Heart left ventricle (tissue), 16 donors: ENCODE measurements at regions not wholly inside any gene's neighbourhood (a gene's known extent, or its start where the extent isn't known, plus 50 kb on each side); places are given as distances from the start of the nearest gene placed in this dataset.

ENCODE experiments used
- ATAC-seq, 4 donors: fragments of 200-7000 bp; cut with Tn5 transposase; one replicate each; pipeline ENCODE4 v1.9.1; 2020 to 2022; ENCODE audit warnings: moderate library complexity in 4 of 4, mild to moderate bottlenecking in 3 of 4, moderate number of reproducible peaks in 1 of 4
- DNase-seq, 5 donors: peaks; one replicate each; pipeline ENCODE4 v3.0.0-alpha.2; 2020
- H3K27ac ChIP-seq, 12 donors: fragments of 200-600 bp; sonication (generic) in 4 of 12; one replicate each; pipeline versions ENCODE4 v1.5.0 to v1.8.0; 2016 to 2022; ENCODE audit warnings: mild to moderate bottlenecking in 2 of 12
- H3K27me3 ChIP-seq, 9 donors: fragments of 200-600 bp; sonication (generic) in 2 of 9; one replicate each; pipeline versions ENCODE4 v1.5.1 to v1.8.0; 2016 to 2022; ENCODE audit warnings: mild to moderate bottlenecking in 3 of 9
- H3K36me3 ChIP-seq, 9 donors: fragments of 200-600 bp; sonication (generic) in 2 of 9; one replicate each; pipeline versions ENCODE4 v1.5.0 to v1.8.0; 2018 to 2022; ENCODE audit warnings: mild to moderate bottlenecking in 2 of 9
- H3K4me1 ChIP-seq, 12 donors: fragments of 200-600 bp; sonication (generic) in 4 of 12; one replicate each; pipeline versions ENCODE4 v1.5.0 to v1.8.0; 2016 to 2022; ENCODE audit warnings: mild to moderate bottlenecking in 3 of 12
- H3K4me3 ChIP-seq, 12 donors: fragments of 200-600 bp; sonication (generic) in 4 of 12; one replicate each; pipeline versions ENCODE4 v1.5.0 to v1.8.0; 2017 to 2022; ENCODE audit warnings: mild to moderate bottlenecking in 9 of 12, moderate library complexity in 4 of 12
- H3K9me3 ChIP-seq, 12 donors: fragments of 200-600 bp; sonication (generic) in 4 of 12; one replicate each; pipeline versions ENCODE4 v1.5.0 to v1.8.0; 2016 to 2022; ENCODE audit warnings: mild to moderate bottlenecking in 1 of 12
- CTCF ChIP-seq, 12 donors: fragments of 200-600 bp; sonication (generic) in 4 of 12; IDR thresholded peaks; one replicate each; pipeline versions ENCODE4 v1.5.0 to v1.8.0; 2018 to 2022; ENCODE audit warnings: antibody characterized with exemption in 12 of 12, mild to moderate bottlenecking in 5 of 12
- POLR2A ChIP-seq, 2 donors: fragments of 450-650 bp; IDR thresholded peaks; one replicate each; pipeline ENCODE4 v1.6.1; 2017; ENCODE audit warnings: antibody characterized with exemption in 2 of 2, mild to moderate bottlenecking in 2 of 2, moderate library complexity in 2 of 2
- WGBS, 4 donors: extraction: QIAGEN DNeasy Blood & Tissue Kit in 2 of 4; methylation state at CpG; one replicate each; pipeline versions ENCODE4 v1.1.5 to v1.1.7; 2013 to 2018; 5-methylcytosine and 5-hydroxymethylcytosine counted together
- intact Hi-C, 10 donors: fragments of 100-400 bp; cut with DNase I; formaldehyde crosslinking; loops; one replicate each; pipeline versions ENCODE4 v1.11.1 to v1.14.2; 2022
- donor health status: ischemic (EF 13 %, LVEDD 7.1; RV severe dilation, severe dysfunction).
- donor health status: healthy with polysubstance abuse.
- donor health status: DM: no; HTN: yes; CAD: no.
- donor health status: DM: no; HTN: no; CAD: no.
- donor health status: ischemic (EF 25% LVEDD 6.9; RV normal size, moderate dysfunction).
- donor health status: ischemic (EF 25% LVEDD 5.7; RV mildly dilated, moderate dysfunction).
- donor health status: healthy.
- donor health status: DM: yes; HTN: yes; CAD: no.
- donor health status: ischemic (EF 35%, LVEDD 5.7; RV mildly dilated, moderate dysfunction).
- donor health status: nonischemic (EF 11% LVEDD 7.7; RV severe dilation, severe dysfunction).
- donor health status: DM: yes; HTN: yes; CAD: no.
- donor health status: PGD.
- donor health status: ischemic (EF 29% LVEDD 5.4; RV normal size, mild dysfunction).
- donor health status: nonischemic (EF 23%, LVEDD 6.1; RV moderate dilation, normal function).

DNA sequence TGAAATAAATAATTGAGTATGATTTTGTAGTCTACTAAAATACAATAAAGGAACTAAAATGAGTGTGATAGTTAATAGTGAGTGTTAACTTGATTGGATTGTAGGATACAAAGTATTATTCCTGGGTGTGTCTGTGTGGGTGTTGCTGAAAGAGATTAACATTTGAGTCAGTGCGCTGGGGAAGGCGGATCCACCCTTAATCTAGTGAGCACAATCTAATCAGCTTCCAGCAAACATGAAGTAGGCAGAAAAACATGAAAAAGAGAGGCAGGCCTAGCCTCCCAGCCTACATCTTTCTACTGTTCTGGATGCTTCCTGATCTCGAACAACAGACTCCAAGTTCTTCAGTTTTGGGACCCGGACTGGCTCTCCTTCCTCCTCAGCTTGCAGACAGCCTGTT lies 1716.6 kb downstream of the MRPL39 start:
- Histone ChIP-seq H3K4me3 (no peak overlapping the region), H3K27ac (no peak overlapping the region), H3K4me1 (no peaks in the 10 kb centered on the region), H3K36me3 (no peaks in the 10 kb centered on the region), H3K9me3 (no peaks in the 10 kb centered on the region), H3K27me3 (no peaks in the 10 kb centered on the region)
- TF ChIP-seq CTCF (IDR thresholded peaks at IDR 0.05) (no peak), POLR2A (IDR thresholded peaks at IDR 0.05) (no peak)
- DNase-seq = no peak
- intact Hi-C loops = no loop called here
- 65 to 82% (median 75%) methylated on average over 4 of the region's 4 CpGs for WGBS, 4 donors
- ATAC-seq = no peak

DNA sequence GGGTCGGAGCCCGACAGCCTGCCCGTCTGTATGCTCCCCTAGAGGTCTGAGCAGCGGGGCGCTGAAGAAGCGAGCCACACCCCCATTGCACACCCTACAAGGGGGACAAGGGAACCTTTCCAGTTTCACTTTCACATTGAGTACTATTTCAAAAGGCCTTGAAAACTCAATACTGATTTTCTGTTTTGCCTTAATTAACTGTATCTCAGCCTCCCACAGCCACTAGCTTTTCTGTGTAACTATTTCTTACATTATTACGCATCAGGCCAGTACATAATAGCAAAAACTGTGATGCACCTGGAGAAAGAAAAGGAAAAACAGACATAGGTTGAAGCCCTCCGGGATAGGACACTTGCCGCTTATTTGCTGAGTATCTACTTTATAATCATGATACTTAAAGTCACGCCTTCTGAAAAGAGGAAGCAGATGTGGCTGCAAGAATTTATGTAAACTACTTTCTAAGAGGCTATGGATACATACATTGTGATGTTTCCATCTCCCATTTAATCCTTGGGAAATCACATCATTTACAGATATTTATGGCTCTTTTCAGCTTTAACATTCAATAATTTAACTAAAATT lies 1719.5 kb downstream of the MRPL39 start:
- WGBS, 4 donors = 80 to 87% (median 83%) methylated on average over 10 of the region's 10 CpGs
- Histone ChIP-seq H3K27me3 (no peaks in the 10 kb centered on the region), H3K4me1 (no peaks in the 10 kb centered on the region)

DNA sequence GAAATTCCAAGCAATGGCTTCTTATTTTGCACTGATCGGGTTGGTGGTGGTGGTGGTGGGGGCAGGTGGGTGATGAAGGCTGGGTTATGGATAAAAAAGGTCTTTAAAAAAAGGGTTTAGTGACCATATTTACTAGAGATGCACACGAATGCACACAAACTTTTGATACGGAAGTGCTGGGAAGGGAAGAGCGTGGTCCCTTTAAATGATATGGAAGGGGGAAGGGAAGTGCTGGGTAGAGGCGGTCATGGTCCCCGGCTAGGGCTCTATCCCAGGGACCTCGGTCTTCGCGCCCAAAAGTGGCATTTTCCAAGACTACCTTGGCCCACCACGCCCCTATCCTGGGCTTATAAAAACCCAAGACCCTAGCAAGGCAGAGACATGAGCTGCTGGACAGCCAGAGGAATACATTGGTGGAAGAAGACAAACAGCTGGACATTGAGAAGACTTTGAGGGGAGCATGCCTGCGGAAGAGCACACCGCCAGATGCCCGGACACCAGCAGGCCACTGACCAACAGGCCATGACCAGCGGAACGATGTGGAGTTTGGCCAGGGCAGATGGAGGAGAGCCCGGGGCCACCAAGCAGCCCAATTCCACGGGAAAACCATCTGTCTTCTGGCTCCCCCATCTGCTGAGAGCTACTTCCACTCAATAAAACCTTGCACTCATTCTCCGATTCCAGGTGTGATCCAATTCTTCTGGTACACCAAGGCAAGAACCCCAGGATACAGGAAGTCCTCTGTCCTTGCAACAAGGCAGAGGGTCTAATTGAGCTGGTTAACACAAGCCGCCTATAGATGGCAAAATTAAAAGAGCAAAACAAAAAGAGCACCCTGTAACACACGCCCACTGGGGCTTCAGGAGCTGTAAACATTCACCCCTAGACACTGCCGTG lies 1720.2 kb downstream of the MRPL39 start:
- H3K4me1 ChIP-seq = no peaks in the 10 kb centered on the region
- TF ChIP-seq CTCF (IDR thresholded peaks at IDR 0.05) = no peak
- TF ChIP-seq POLR2A (IDR thresholded peaks at IDR 0.05) = no peak
- WGBS, 4 donors = 81 to 87% (median 84%) methylated on average over 21 of the region's 21 CpGs
- intact Hi-C loops = no loop called here
- DNase-seq = no peak
- H3K9me3 ChIP-seq = no peaks in the 10 kb centered on the region
- no peak overlapping the region for H3K27ac ChIP-seq
- H3K27me3 ChIP-seq = no peaks in the 10 kb centered on the region
- peak overlapping the region in 1 of 12 donors; percentile 37 for H3K4me3 ChIP-seq
- H3K36me3 ChIP-seq = no peaks in the 10 kb centered on the region
- no peak for ATAC-seq

More for the DNA sequence above, 1719.5 kb downstream of the MRPL39 start:
- Histone ChIP-seq H3K36me3 (no peaks in the 10 kb centered on the region), H3K4me3 (peak overlapping the region in 1 of 12 donors; percentile 37), H3K9me3 (no peaks in the 10 kb centered on the region), H3K27ac (no peak overlapping the region)
- intact Hi-C loops = no loop called here
- no peak for TF ChIP-seq POLR2A (IDR thresholded peaks at IDR 0.05)
- DNase-seq (no peak), ATAC-seq (no peak)

GRCh38 chr21:23881783-23882182 lies 1725.5 kb downstream of the MRPL39 start:
- H3K4me3 ChIP-seq = no peak overlapping the region
- H3K27me3 ChIP-seq = no peaks in the 10 kb centered on the region
- no peak for DNase-seq
- H3K9me3 ChIP-seq = no peaks in the 10 kb centered on the region
- no peak for ATAC-seq
- no peak overlapping the region for H3K27ac ChIP-seq
- H3K36me3 ChIP-seq = no peaks in the 10 kb centered on the region
- no peaks in the 10 kb centered on the region for H3K4me1 ChIP-seq
- TF ChIP-seq POLR2A (IDR thresholded peaks at IDR 0.05) = no peak
- no peak for TF ChIP-seq CTCF (IDR thresholded peaks at IDR 0.05)
- intact Hi-C loops = no loop called here
- 91 to 93% (median 92%) methylated on average over 4 of the region's 4 CpGs for WGBS, 4 donors
